ENCODE measurements at regions not wholly inside any gene's neighbourhood (a gene's known extent, or its start where the extent isn't known, plus 50 kb on each side); places are given as distances from the start of the nearest gene placed in this dataset.

DNA sequence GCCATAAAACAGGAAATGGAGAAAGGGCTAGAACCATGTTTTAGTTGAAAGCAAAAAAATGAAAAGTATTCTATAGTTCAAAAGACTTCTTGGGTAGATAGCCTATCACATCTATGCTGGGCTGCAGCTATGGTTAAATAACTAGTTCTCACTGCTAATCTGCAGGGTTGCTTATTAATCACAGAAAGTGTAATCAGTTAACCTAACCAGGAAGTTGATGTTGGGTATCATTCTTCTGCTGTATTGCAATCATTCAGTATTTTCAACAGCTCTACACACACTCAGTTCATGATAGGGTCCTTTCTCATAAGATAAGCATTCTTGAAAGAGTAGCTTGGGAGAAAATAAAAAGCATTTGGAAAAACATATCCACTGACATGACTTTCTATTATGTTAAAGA lies 135.2 kb upstream of the TCF21 start:
- TF ChIP-seq, protein P1, sequence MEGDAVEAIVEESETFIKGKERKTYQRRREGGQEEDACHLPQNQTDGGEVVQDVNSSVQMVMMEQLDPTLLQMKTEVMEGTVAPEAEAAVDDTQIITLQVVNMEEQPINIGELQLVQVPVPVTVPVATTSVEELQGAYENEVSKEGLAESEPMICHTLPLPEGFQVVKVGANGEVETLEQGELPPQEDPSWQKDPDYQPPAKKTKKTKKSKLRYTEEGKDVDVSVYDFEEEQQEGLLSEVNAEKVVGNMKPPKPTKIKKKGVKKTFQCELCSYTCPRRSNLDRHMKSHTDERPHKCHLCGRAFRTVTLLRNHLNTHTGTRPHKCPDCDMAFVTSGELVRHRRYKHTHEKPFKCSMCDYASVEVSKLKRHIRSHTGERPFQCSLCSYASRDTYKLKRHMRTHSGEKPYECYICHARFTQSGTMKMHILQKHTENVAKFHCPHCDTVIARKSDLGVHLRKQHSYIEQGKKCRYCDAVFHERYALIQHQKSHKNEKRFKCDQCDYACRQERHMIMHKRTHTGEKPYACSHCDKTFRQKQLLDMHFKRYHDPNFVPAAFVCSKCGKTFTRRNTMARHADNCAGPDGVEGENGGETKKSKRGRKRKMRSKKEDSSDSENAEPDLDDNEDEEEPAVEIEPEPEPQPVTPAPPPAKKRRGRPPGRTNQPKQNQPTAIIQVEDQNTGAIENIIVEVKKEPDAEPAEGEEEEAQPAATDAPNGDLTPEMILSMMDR (IDR thresholded peaks at IDR 0.05; ENCODE audit: low read depth, low read length, poor library complexity, severe bottlenecking) = no peak
- no peak for TF ChIP-seq EZH2phosphoT487 (IDR thresholded peaks at IDR 0.05; ENCODE audit: borderline replicate concordance, low read length)
